ENCODE measurements at regions not wholly inside any gene's neighbourhood (a gene's known extent, or its start where the extent isn't known, plus 50 kb on each side); places are given as distances from the start of the nearest gene placed in this dataset.

GRCh38 chr11:32033067-32033466, 57.8 kb upstream of the RCN1 start:
- Histone ChIP-seq H3K4me2 (ENCODE audit: control insufficient read depth, extremely low read depth, insufficient read depth, low read depth, low read length) (no peak overlapping the region), H3K4me1 (ENCODE audit: control insufficient read depth, extremely low read depth, insufficient read depth, low read length) (no peaks in the 10 kb centered on the region), H3K36me3 (ENCODE audit: control insufficient read depth in 2 of 2, extremely low read depth in 1 of 2, insufficient read depth in 2 of 2, low read length in 2 of 2) (no peaks in the 10 kb centered on the region), H3K9ac (ENCODE audit: control insufficient read depth, extremely low read depth, insufficient read depth, low read length) (no peak overlapping the region), H3K27me3 (ENCODE audit: control insufficient read depth, extremely low read depth, insufficient read depth, low read length) (no peaks in the 10 kb centered on the region), H4K20me1 (ENCODE audit: control insufficient read depth, extremely low read depth, insufficient read depth, low read length) (no peaks in the 10 kb centered on the region), H3K27ac (ENCODE audit: control insufficient read depth, insufficient read depth, low read length) (no peak overlapping the region), H3K4me3 (ENCODE audit: control insufficient read depth in 2 of 3, extremely low read depth in 1 of 3, insufficient read depth in 2 of 3, low read depth in 1 of 3, low read length in 3 of 3) (no peak overlapping the region), H2AFZ (ENCODE audit: control insufficient read depth, low read length) (no peak overlapping the region), H3K9me1 (ENCODE audit: control insufficient read depth, extremely low read depth, insufficient read depth, low read length) (no peaks in the 10 kb centered on the region), H3K9me3 (ENCODE audit: control insufficient read depth, low read depth, low read length) (no peaks in the 10 kb centered on the region), H3K79me2 (ENCODE audit: control insufficient read depth, insufficient read depth, low read length) (no peaks in the 10 kb centered on the region)
- TF ChIP-seq CTCF (optimal IDR thresholded peaks at IDR 0.05 in 1 of 3, IDR thresholded peaks at IDR 0.05 in 1 of 3, conservative IDR thresholded peaks at IDR 0.05 in 1 of 3; ENCODE audit: extremely low read depth in 1 of 3, insufficient read depth in 2 of 3, low read length in 3 of 3) (no peak), EZH2 (IDR thresholded peaks at IDR 0.05; ENCODE audit: low read length) (no peak)
- dilution Hi-C loops (cut with MboI; ENCODE audit: extremely low pct_ligation_motif_present, low sequenced_read_pairs), result no loop called here
- no peak for DNase-seq (ENCODE audit: low read depth, low spot score)
- no peak for FAIRE-seq

GRCh38 chr11:32032478-32032877, 58.4 kb upstream of the RCN1 start:
- no peak overlapping the region for H3K4me3 ChIP-seq (ENCODE audit: control insufficient read depth in 2 of 3, extremely low read depth in 1 of 3, insufficient read depth in 2 of 3, low read depth in 1 of 3, low read length in 3 of 3)
- no peaks in the 10 kb centered on the region for H3K27me3 ChIP-seq (ENCODE audit: control insufficient read depth, extremely low read depth, insufficient read depth, low read length)
- TF ChIP-seq CTCF (optimal IDR thresholded peaks at IDR 0.05 in 1 of 3, IDR thresholded peaks at IDR 0.05 in 1 of 3, conservative IDR thresholded peaks at IDR 0.05 in 1 of 3; ENCODE audit: extremely low read depth in 1 of 3, insufficient read depth in 2 of 3, low read length in 3 of 3), result no peak
- TF ChIP-seq EZH2 (IDR thresholded peaks at IDR 0.05; ENCODE audit: low read length), result no peak
- H4K20me1 ChIP-seq (ENCODE audit: control insufficient read depth, extremely low read depth, insufficient read depth, low read length), result no peaks in the 10 kb centered on the region
- dilution Hi-C loops (cut with MboI; ENCODE audit: extremely low pct_ligation_motif_present, low sequenced_read_pairs), result no loop called here
- H3K4me2 ChIP-seq (ENCODE audit: control insufficient read depth, extremely low read depth, insufficient read depth, low read depth, low read length), result no peak overlapping the region
- no peak overlapping the region for H2AFZ ChIP-seq (ENCODE audit: control insufficient read depth, low read length)
- no peak for FAIRE-seq
- no peak for DNase-seq (ENCODE audit: low read depth, low spot score)
- no peak overlapping the region for H3K9ac ChIP-seq (ENCODE audit: control insufficient read depth, extremely low read depth, insufficient read depth, low read length)
- H3K27ac ChIP-seq (ENCODE audit: control insufficient read depth, insufficient read depth, low read length), result no peak overlapping the region
- H3K79me2 ChIP-seq (ENCODE audit: control insufficient read depth, insufficient read depth, low read length), result no peaks in the 10 kb centered on the region
- no peaks in the 10 kb centered on the region for H3K36me3 ChIP-seq (ENCODE audit: control insufficient read depth in 2 of 2, extremely low read depth in 1 of 2, insufficient read depth in 2 of 2, low read length in 2 of 2)
- H3K9me3 ChIP-seq (ENCODE audit: control insufficient read depth, low read depth, low read length), result no peaks in the 10 kb centered on the region
- H3K4me1 ChIP-seq (ENCODE audit: control insufficient read depth, extremely low read depth, insufficient read depth, low read length), result no peaks in the 10 kb centered on the region
- no peaks in the 10 kb centered on the region for H3K9me1 ChIP-seq (ENCODE audit: control insufficient read depth, extremely low read depth, insufficient read depth, low read length)
